ENCODE measurements at regions not wholly inside any gene's neighbourhood (a gene's known extent, or its start where the extent isn't known, plus 50 kb on each side); places are given as distances from the start of the nearest gene placed in this dataset.

- CTCF ChIA-PET: no interaction called here
Measured at GRCh38 chr15:97731859-97732258, 228.6 kb upstream of the ARRDC4 start.

DNA sequence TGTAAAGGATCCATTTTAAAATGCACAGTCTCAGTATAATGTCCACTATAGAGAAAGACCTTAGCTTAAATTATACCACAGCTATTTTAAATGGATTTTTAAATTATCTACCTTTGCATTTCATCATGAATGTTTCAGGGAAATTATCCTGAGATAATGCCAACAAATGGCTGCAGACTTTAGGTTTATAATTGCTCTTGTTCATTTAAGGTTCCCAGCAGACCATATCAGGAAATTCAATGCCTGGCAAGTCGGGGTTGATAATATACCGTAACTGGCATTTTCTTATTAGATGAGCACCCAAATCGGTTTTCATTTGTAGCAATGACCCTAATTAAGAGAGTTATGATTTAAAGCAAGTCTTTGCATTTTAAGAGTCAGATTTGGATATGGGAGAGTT lies 227.1 kb upstream of the ARRDC4 start:
- POLR2A ChIA-PET: no interaction called here
- CTCF ChIA-PET: interaction anchor here (0.7 kb wide), 1 partner anchor 41 kb away, joined by 6 read pairs; no protein-coding TSS in a partner anchor
- no peak overlapping the region for H3K4me3 ChIP-seq (ENCODE audit: low read depth, low read length)
- no peaks in the 10 kb centered on the region for H3K4me1 ChIP-seq (ENCODE audit: control insufficient read depth, insufficient read depth, low read length)
- no peaks in the 10 kb centered on the region for H3K36me3 ChIP-seq (ENCODE audit: control insufficient read depth in 2 of 2, insufficient read depth in 1 of 2, low read length in 2 of 2)
- H3K27ac ChIP-seq (ENCODE audit: extremely low read depth, low read depth, low read length): no peak overlapping the region
- no peaks in the 10 kb centered on the region for H3K9me3 ChIP-seq (ENCODE audit: control insufficient read depth, insufficient read depth, low read depth, low read length)
- TF ChIP-seq REPIN1 (tag by site-specific recombination; IDR thresholded peaks at IDR 0.05; ENCODE audit: low read depth) (no peak), KLF10 (tag by site-specific recombination; IDR thresholded peaks at IDR 0.05) (no peak), OSR2 (tag by site-specific recombination; IDR thresholded peaks at IDR 0.05) (no peak), ZFP41 (tag by site-specific recombination; IDR thresholded peaks at IDR 0.05; ENCODE audit: borderline replicate concordance) (no peak), ZIC2 (tag by site-specific recombination; IDR thresholded peaks at IDR 0.05) (no peak), ZFP3 (tag by site-specific recombination; IDR thresholded peaks at IDR 0.05; ENCODE audit: low read depth) (no peak), ZNF311 (tag by site-specific recombination; IDR thresholded peaks at IDR 0.05; ENCODE audit: borderline replicate concordance) (no peak), ZBTB1 (tag by site-specific recombination; IDR thresholded peaks at IDR 0.05) (no peak), ZNF560 (tag by site-specific recombination; IDR thresholded peaks at IDR 0.05; ENCODE audit: borderline replicate concordance) (no peak)

More at GRCh38 chr15:97731859-97732258, 228.6 kb upstream of the ARRDC4 start:
- no peaks in the 10 kb centered on the region for H3K9me3 ChIP-seq (ENCODE audit: control insufficient read depth, insufficient read depth, low read depth, low read length)
- no peaks in the 10 kb centered on the region for H3K4me1 ChIP-seq (ENCODE audit: control insufficient read depth, insufficient read depth, low read length)
- POLR2A ChIA-PET: no interaction called here
- no peak overlapping the region for H3K27ac ChIP-seq (ENCODE audit: extremely low read depth, low read depth, low read length)
- H3K36me3 ChIP-seq (ENCODE audit: control insufficient read depth in 2 of 2, insufficient read depth in 1 of 2, low read length in 2 of 2): no peaks in the 10 kb centered on the region
- TF ChIP-seq, protein P1, sequence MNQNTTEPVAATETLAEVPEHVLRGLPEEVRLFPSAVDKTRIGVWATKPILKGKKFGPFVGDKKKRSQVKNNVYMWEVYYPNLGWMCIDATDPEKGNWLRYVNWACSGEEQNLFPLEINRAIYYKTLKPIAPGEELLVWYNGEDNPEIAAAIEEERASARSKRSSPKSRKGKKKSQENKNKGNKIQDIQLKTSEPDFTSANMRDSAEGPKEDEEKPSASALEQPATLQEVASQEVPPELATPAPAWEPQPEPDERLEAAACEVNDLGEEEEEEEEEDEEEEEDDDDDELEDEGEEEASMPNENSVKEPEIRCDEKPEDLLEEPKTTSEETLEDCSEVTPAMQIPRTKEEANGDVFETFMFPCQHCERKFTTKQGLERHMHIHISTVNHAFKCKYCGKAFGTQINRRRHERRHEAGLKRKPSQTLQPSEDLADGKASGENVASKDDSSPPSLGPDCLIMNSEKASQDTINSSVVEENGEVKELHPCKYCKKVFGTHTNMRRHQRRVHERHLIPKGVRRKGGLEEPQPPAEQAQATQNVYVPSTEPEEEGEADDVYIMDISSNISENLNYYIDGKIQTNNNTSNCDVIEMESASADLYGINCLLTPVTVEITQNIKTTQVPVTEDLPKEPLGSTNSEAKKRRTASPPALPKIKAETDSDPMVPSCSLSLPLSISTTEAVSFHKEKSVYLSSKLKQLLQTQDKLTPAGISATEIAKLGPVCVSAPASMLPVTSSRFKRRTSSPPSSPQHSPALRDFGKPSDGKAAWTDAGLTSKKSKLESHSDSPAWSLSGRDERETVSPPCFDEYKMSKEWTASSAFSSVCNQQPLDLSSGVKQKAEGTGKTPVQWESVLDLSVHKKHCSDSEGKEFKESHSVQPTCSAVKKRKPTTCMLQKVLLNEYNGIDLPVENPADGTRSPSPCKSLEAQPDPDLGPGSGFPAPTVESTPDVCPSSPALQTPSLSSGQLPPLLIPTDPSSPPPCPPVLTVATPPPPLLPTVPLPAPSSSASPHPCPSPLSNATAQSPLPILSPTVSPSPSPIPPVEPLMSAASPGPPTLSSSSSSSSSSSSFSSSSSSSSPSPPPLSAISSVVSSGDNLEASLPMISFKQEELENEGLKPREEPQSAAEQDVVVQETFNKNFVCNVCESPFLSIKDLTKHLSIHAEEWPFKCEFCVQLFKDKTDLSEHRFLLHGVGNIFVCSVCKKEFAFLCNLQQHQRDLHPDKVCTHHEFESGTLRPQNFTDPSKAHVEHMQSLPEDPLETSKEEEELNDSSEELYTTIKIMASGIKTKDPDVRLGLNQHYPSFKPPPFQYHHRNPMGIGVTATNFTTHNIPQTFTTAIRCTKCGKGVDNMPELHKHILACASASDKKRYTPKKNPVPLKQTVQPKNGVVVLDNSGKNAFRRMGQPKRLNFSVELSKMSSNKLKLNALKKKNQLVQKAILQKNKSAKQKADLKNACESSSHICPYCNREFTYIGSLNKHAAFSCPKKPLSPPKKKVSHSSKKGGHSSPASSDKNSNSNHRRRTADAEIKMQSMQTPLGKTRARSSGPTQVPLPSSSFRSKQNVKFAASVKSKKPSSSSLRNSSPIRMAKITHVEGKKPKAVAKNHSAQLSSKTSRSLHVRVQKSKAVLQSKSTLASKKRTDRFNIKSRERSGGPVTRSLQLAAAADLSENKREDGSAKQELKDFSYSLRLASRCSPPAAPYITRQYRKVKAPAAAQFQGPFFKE (tag by site-specific recombination; IDR thresholded peaks at IDR 0.05; ENCODE audit: borderline replicate concordance): no peak
- TF ChIP-seq, protein P2, sequence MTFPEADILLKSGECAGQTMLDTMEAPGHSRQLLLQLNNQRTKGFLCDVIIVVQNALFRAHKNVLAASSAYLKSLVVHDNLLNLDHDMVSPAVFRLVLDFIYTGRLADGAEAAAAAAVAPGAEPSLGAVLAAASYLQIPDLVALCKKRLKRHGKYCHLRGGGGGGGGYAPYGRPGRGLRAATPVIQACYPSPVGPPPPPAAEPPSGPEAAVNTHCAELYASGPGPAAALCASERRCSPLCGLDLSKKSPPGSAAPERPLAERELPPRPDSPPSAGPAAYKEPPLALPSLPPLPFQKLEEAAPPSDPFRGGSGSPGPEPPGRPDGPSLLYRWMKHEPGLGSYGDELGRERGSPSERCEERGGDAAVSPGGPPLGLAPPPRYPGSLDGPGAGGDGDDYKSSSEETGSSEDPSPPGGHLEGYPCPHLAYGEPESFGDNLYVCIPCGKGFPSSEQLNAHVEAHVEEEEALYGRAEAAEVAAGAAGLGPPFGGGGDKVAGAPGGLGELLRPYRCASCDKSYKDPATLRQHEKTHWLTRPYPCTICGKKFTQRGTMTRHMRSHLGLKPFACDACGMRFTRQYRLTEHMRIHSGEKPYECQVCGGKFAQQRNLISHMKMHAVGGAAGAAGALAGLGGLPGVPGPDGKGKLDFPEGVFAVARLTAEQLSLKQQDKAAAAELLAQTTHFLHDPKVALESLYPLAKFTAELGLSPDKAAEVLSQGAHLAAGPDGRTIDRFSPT (tag by site-specific recombination; IDR thresholded peaks at IDR 0.05): no peak
- TF ChIP-seq IKZF3 (tag by site-specific recombination; IDR thresholded peaks at IDR 0.05): no peak
- TF ChIP-seq ZNF692 (tag by site-specific recombination; IDR thresholded peaks at IDR 0.05): no peak
- TF ChIP-seq YY2 (tag by site-specific recombination; IDR thresholded peaks at IDR 0.05): no peak
- no peak for TF ChIP-seq ZNF585B (tag by site-specific recombination; IDR thresholded peaks at IDR 0.05)
- no peak for TF ChIP-seq ZNF449 (tag by site-specific recombination; IDR thresholded peaks at IDR 0.05)
- no peak for TF ChIP-seq ZNF214 (tag by site-specific recombination; IDR thresholded peaks at IDR 0.05; ENCODE audit: borderline replicate concordance)
- TF ChIP-seq ZNF311 (tag by site-specific recombination; IDR thresholded peaks at IDR 0.05; ENCODE audit: borderline replicate concordance): no peak
- H3K4me3 ChIP-seq (ENCODE audit: low read depth, low read length): no peak overlapping the region

Data from HEK293 (cell line).